HFF-Myc (cell line): ENCODE measurements at regions not wholly inside any gene's neighbourhood (a gene's known extent, or its start where the extent isn't known, plus 50 kb on each side); places are given as distances from the start of the nearest gene placed in this dataset.
"Not testable (repeated sequence)": the region's sequence is repeated elsewhere in the genome, so short reads cannot be mapped to it uniquely, and the experiment has no call there.

ENCODE experiments used
- DNase-seq: peaks from one replicate; pipeline ENCODE4 v3.0.0-alpha.2; 2011; ENCODE audit warnings: low read depth; ENCODE audit errors: extremely low read depth
- H3K4me3 ChIP-seq: replicated peaks from 2 replicates; pipeline ENCODE4 v1.5.1; 2011; ENCODE audit warnings: low read depth, mild to moderate bottlenecking, control low read depth, low read length
- TF ChIP-seq, protein P1 (sequence below): IDR thresholded peaks from 2 replicates; pipeline ENCODE4 v1.5.1; 2012; ENCODE audit warnings: mild to moderate bottlenecking, low read depth, low read length, control low read depth; ENCODE audit errors: missing control alignments

DNA sequence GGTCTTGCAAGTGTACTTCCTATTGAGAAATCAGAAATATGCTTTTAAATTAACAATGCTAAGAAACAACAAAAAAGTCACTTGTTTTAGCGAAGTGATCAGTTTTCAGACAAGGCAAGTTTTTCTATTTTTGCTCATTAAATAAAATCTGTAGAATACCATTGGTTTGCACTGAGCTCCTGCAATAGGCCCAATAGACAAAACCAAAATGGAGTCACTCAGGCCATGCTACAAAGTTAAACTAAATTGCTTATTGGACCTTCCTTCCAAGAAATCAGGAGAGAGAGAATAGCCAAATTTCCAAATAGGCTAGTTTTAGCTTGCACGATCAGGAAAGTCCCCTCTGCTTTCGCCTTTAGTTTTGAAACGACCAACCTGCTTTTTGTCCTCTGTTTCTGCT, 73.4 kb upstream of the SLC13A1 start:
- H3K4me3 ChIP-seq, result no peak overlapping the region
- TF ChIP-seq, protein P1, sequence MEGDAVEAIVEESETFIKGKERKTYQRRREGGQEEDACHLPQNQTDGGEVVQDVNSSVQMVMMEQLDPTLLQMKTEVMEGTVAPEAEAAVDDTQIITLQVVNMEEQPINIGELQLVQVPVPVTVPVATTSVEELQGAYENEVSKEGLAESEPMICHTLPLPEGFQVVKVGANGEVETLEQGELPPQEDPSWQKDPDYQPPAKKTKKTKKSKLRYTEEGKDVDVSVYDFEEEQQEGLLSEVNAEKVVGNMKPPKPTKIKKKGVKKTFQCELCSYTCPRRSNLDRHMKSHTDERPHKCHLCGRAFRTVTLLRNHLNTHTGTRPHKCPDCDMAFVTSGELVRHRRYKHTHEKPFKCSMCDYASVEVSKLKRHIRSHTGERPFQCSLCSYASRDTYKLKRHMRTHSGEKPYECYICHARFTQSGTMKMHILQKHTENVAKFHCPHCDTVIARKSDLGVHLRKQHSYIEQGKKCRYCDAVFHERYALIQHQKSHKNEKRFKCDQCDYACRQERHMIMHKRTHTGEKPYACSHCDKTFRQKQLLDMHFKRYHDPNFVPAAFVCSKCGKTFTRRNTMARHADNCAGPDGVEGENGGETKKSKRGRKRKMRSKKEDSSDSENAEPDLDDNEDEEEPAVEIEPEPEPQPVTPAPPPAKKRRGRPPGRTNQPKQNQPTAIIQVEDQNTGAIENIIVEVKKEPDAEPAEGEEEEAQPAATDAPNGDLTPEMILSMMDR, result no peak
- no peak for DNase-seq

DNA sequence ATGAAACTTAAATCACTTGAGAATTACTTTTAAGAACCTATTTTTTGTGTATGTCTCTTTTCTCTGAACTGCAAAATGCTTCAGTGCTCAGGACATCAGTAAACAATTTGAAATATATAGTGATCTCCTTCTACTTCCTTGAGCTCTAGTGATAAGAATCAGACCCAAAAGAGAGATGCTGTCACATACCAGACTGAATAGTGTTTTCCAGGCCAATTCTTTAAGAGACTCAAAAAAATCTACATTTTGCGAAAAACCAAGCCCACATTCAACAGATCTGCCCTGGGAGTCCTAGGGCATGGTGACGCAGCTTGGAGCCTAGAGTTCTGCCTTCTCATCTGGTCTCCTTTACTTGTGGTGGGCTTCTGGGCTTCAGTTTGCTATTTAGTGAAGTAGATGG, 72.1 kb upstream of the SLC13A1 start:
- no peak for DNase-seq
- no peak overlapping the region for H3K4me3 ChIP-seq
- TF ChIP-seq, protein P1, result no peak

DNA sequence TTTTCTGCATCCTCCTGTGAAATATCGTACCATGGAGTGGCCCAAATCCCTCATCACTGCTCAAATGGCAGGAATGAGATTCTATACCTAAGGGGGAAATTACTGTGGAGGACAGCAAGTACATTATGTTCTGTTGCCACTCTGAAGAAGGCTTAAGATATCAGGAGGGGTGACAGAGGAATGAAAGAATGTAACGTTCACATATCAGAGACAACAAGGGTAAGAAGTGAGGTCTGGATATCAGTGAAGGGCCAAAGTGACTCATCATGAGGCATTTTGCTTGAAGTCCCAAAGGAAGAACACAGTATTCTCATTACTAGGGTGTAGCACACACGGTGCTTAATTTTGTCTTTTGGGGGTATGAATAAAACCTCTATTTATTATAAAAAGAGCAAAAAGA, 71.5 kb upstream of the SLC13A1 start:
- H3K4me3 ChIP-seq, result no peak overlapping the region
- TF ChIP-seq, protein P1, result no peak
- DNase-seq, result no peak

DNA sequence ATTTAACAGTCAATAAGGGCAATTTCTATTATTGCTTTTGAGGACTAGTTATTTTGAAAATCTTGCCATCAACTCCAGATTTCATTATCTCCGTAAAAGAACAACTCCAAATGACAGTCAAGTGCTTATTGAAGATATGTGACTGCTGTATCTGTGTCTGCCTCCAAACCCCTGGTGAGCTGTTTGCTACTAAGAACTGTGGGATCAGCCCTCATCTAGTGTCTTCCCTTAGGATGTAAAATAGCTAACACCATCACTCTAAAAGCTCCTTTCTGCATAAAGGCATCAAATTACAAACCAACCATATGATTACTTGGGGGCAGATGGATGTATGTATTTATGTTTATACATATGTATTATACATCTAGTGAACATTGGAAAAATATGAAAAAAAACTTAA, 70.8 kb upstream of the SLC13A1 start:
- TF ChIP-seq, protein P1, result no peak
- no peak for DNase-seq
- no peak overlapping the region for H3K4me3 ChIP-seq

DNA sequence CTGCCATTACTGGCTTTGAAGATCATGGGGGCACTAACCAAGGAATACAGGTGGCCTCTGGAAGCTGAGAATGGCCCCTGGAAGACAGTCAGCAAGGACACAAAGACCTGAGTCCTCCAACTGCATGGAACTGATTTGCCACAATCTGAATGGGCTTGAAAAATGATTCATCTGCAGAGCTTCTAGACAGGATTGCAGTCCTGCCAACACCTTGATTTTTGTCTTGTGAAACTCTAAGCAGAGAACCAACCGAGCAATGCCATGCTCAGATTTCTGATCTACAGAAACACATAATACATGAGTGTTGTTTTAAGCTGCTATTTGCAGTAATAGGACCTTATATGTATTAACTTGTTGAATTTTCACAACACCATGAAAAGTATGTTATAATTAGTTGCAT, 66.1 kb upstream of the SLC13A1 start:
- no peak for DNase-seq
- TF ChIP-seq, protein P1, result no peak
- H3K4me3 ChIP-seq, result no peak overlapping the region

DNA sequence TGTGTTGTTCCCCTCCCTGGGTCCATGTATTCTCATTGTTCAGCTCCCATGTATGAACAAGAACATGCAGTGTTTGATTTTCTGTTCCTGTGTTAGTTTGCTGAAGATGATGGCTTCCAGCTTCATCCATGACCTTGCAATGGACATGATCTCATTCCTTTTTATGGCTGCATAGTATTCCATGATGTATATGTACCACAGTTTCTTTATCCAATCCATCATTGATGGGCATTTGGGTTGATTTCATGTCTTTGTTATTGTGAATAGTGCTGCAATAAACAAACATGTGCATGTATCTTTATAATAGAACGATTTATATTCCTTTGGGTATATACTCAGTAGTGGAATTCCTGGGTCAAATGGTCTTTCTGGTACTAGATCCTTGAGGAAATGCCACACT, 65.1 kb upstream of the SLC13A1 start:
- H3K4me3 ChIP-seq, DNase-seq: not testable (repeated sequence)

DNA sequence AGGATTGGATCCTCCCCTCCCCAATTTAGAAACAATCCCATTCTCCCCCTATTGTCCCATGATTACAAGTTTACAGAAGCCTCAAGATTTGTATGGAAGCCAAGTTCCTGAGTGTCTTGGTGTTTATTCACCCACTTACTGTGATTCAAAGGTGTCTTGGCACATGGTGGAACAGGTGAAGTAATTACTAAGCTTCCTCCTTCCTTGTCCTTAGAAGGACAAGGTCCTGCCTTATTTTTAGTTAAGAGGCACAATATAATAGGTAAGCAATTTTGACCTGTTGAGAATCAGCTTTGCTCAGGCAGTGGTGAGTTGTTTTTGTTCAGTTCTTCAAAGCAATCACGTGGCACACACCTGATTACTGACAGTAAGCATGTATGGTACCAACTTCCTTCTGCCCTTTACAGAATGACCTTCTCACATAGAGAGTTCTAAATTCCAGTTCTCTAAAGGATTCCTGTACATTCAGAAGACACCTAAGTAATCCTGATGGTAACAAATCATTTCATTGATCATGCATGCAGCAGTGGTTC, 60.7 kb upstream of the SLC13A1 start:
- no peak overlapping the region for H3K4me3 ChIP-seq
- TF ChIP-seq, protein P1, result no peak
- no peak for DNase-seq
